Spleen (tissue), 11 donors: ENCODE measurements at regions not wholly inside any gene's neighbourhood (a gene's known extent, or its start where the extent isn't known, plus 50 kb on each side); places are given as distances from the start of the nearest gene placed in this dataset.

Experiments
- DNase-seq: peaks from one replicate; pipeline ENCODE4 v3.0.0-alpha.2; 2020
- H3K27ac ChIP-seq, 8 donors: fragments of 200-600 bp; sonication (generic) in 7 of 8; 1 replicate in 4 of 8; 2 replicates in 4 of 8; pipeline versions ENCODE4 v1.5.0 to v1.8.0; 2016 to 2021; ENCODE audit warnings: inconsistent platforms in 4 of 8, mild to moderate bottlenecking in 4 of 8, moderate library complexity in 1 of 8
- H3K27me3 ChIP-seq, 7 donors: fragments of 200-600 bp; sonication (generic) in 6 of 7; replicated peaks in 1 of 7; 1 replicate in 4 of 7; 2 replicates in 3 of 7; pipeline versions ENCODE4 v1.5.0 to v1.8.0; 2016 to 2021; ENCODE audit warnings: inconsistent platforms in 3 of 7, mild to moderate bottlenecking in 1 of 7
- H3K36me3 ChIP-seq, 6 donors: fragments of 200-600 bp; sonication (generic) in 5 of 6; 1 replicate in 4 of 6; 2 replicates in 2 of 6; pipeline versions ENCODE4 v1.5.0 to v1.8.0; 2016 to 2021; ENCODE audit warnings: inconsistent platforms in 2 of 6
- H3K4me1 ChIP-seq, 6 donors: fragments of 200-600 bp; sonication (generic) in 5 of 6; 1 replicate in 3 of 6; 2 replicates in 3 of 6; pipeline versions ENCODE4 v1.5.0 to v1.8.0; 2016 to 2021; ENCODE audit warnings: inconsistent platforms in 3 of 6
- H3K4me3 ChIP-seq, 8 donors: fragments of 200-600 bp; sonication (generic) in 7 of 8; 1 replicate in 4 of 8; 2 replicates in 4 of 8; pipeline versions ENCODE4 v1.5.0 to v1.8.0; 2016 to 2021; ENCODE audit warnings: inconsistent platforms in 4 of 8, mild to moderate bottlenecking in 4 of 8, moderate library complexity in 2 of 8
- H3K9me3 ChIP-seq, 8 donors: fragments of 200-600 bp; sonication (generic) in 7 of 8; 1 replicate in 4 of 8; 2 replicates in 4 of 8; pipeline versions ENCODE4 v1.5.0 to v1.8.0; 2016 to 2021; ENCODE audit warnings: inconsistent platforms in 4 of 8
- CTCF ChIP-seq, 11 experiments: fragments of 200-600 bp in 7 of 11; fragments of 450-650 bp in 4 of 11; sonication (generic) in 4 of 11; IDR thresholded peaks in 8 of 11; conservative IDR thresholded peaks in 3 of 11; 1 replicate in 7 of 11; 2 replicates in 4 of 11; pipeline versions ENCODE4 v1.4.0 to v1.8.0; 2016 to 2021; ENCODE audit warnings: antibody characterized with exemption in 11 of 11, inconsistent platforms in 4 of 11, mild to moderate bottlenecking in 1 of 11
- POLR2A ChIP-seq, 3 donors: fragments of 450-650 bp; IDR thresholded peaks; one replicate each; pipeline ENCODE4 v1.5.1; 2017; ENCODE audit warnings: antibody characterized with exemption in 3 of 3, mild to moderate bottlenecking in 1 of 3
- POLR2AphosphoS5 ChIP-seq, 3 donors: sonication (generic); formaldehyde crosslinking; IDR thresholded peaks; one replicate each; pipeline ENCODE4 v1.5.1; 2017; ENCODE audit warnings: antibody characterized with exemption in 3 of 3
- WGBS, 5 donors: extraction: QIAGEN DNeasy Blood & Tissue Kit in 3 of 5; methylation state at CpG; one replicate each; pipeline versions ENCODE4 v1.1.5 to v1.1.7; 2013 to 2018; 5-methylcytosine and 5-hydroxymethylcytosine counted together
- intact Hi-C: fragments of 100-400 bp; cut with DNase I; formaldehyde crosslinking; loops from one replicate; pipeline ENCODE4 v1.15.0; 2023; ENCODE audit warnings: low total_unique reads
- donor health status: healthy with polysubstance abuse.
- donor health status: DM: no; HTN: no; CAD: no; lungs with moderate emphysema.
- donor health status: DM: no; HTN: no; CAD: no.
- donor health status: Bipolar disorder and iron deficiency.
- donor health status: healthy.
- donor health status: DM: no; HTN: no; CAD: no.
- donor health status: DM: yes; HTN: yes; CAD: no.

- no peak for DNase-seq
- H3K4me1 ChIP-seq: peaks cover 0 to 13% (median 5%) of the 10 kb centered on the region in 6 donors
- no peak overlapping the region for H3K4me3 ChIP-seq
- 78 to 90% (median 86%) methylated on average over 5 of the region's 5 CpGs for WGBS, 5 donors
- peaks cover 0 to 15% (median 3%) of the 10 kb centered on the region in 8 donors for H3K9me3 ChIP-seq
- H3K27ac ChIP-seq: no peak overlapping the region
- no peaks in the 10 kb centered on the region for H3K36me3 ChIP-seq
- TF ChIP-seq POLR2A (IDR thresholded peaks at IDR 0.05) (no peak), CTCF (IDR thresholded peaks at IDR 0.05 in 8 of 11, conservative IDR thresholded peaks at IDR 0.05 in 3 of 11) (no peak), POLR2AphosphoS5 (IDR thresholded peaks at IDR 0.05) (no peak)
- intact Hi-C loops: no loop called here
- peaks cover 0 to 32% (median 6%) of the 10 kb centered on the region in 7 donors for H3K27me3 ChIP-seq
Measured at GRCh38 chr16:86375364-86375763, 135.0 kb upstream of the FOXF1 start.

- Histone ChIP-seq H3K4me3 (no peak overlapping the region), H3K9me3 (peaks cover 0 to 15% (median 3%) of the 10 kb centered on the region in 8 donors), H3K4me1 (peaks cover 0 to 13% (median 5%) of the 10 kb centered on the region in 6 donors), H3K27ac (no peak overlapping the region), H3K36me3 (no peaks in the 10 kb centered on the region), H3K27me3 (peaks cover 0 to 28% (median 6%) of the 10 kb centered on the region in 7 donors)
- intact Hi-C loops: no loop called here
- 69 to 82% (median 72%) methylated on average over 9 of the region's 9 CpGs for WGBS, 5 donors
- TF ChIP-seq POLR2AphosphoS5 (IDR thresholded peaks at IDR 0.05) (no peak), CTCF (IDR thresholded peaks at IDR 0.05 in 8 of 11, conservative IDR thresholded peaks at IDR 0.05 in 3 of 11) (no peak), POLR2A (IDR thresholded peaks at IDR 0.05) (no peak)
- DNase-seq: no peak
Measured at GRCh38 chr16:86375851-86376250, 134.5 kb upstream of the FOXF1 start.

GRCh38 chr16:86376837-86377236, 133.5 kb upstream of the FOXF1 start:
- peaks cover 0 to 19% (median 0%) of the 10 kb centered on the region in 7 donors for H3K27me3 ChIP-seq
- TF ChIP-seq CTCF (IDR thresholded peaks at IDR 0.05 in 8 of 11, conservative IDR thresholded peaks at IDR 0.05 in 3 of 11) (no peak), POLR2AphosphoS5 (IDR thresholded peaks at IDR 0.05) (no peak), POLR2A (IDR thresholded peaks at IDR 0.05) (no peak)
- peaks cover 0 to 13% (median 5%) of the 10 kb centered on the region in 6 donors for H3K4me1 ChIP-seq
- H3K9me3 ChIP-seq: peaks cover 0 to 15% (median 3%) of the 10 kb centered on the region in 8 donors
- H3K4me3 ChIP-seq: no peak overlapping the region
- intact Hi-C loops: no loop called here
- no peaks in the 10 kb centered on the region for H3K36me3 ChIP-seq
- H3K27ac ChIP-seq: no peak overlapping the region
- 64 to 75% (median 71%) methylated on average over 4 of the region's 4 CpGs for WGBS, 5 donors
- DNase-seq: no peak

GRCh38 chr16:86377251-86378022, 132.9 kb upstream of the FOXF1 start:
- H3K4me1 ChIP-seq: peaks cover 0 to 13% (median 5%) of the 10 kb centered on the region in 6 donors
- no peak for TF ChIP-seq POLR2A (IDR thresholded peaks at IDR 0.05)
- TF ChIP-seq POLR2AphosphoS5 (IDR thresholded peaks at IDR 0.05): no peak
- no peak for TF ChIP-seq CTCF (IDR thresholded peaks at IDR 0.05 in 8 of 11, conservative IDR thresholded peaks at IDR 0.05 in 3 of 11)
- no peak overlapping the region for H3K4me3 ChIP-seq
- 84 to 89% (median 89%) methylated on average over 25 to 27 of the region's 27 CpGs for WGBS, 5 donors
- peaks cover 0 to 15% (median 3%) of the 10 kb centered on the region in 8 donors for H3K9me3 ChIP-seq
- H3K27ac ChIP-seq: no peak overlapping the region
- no peaks in the 10 kb centered on the region for H3K36me3 ChIP-seq
- DNase-seq: no peak
- peaks cover 0 to 22% (median under 1%) of the 10 kb centered on the region in 7 donors for H3K27me3 ChIP-seq
- intact Hi-C loops: no loop called here
